Neutrophil (primary cell): ENCODE measurements at regions not wholly inside any gene's neighbourhood (a gene's known extent, or its start where the extent isn't known, plus 50 kb on each side); places are given as distances from the start of the nearest gene placed in this dataset.

Experiments
- H3K27ac ChIP-seq: fragments of 200-600 bp; sonication (generic); 2 replicates; pipeline ENCODE4 v1.5.1; 2016; ENCODE audit warnings: mild to moderate bottlenecking, moderate library complexity
- H3K27me3 ChIP-seq: fragments of 200-600 bp; sonication (generic); 2 replicates; pipeline ENCODE4 v1.6.0; 2016; ENCODE audit warnings: mild to moderate bottlenecking
- H3K36me3 ChIP-seq: fragments of 200-600 bp; sonication (generic); 2 replicates; pipeline ENCODE4 v1.5.1; 2017
- H3K4me1 ChIP-seq, 2 experiments: fragments of 200-600 bp in 1 of 2; sonication (generic) in 1 of 2; 1 replicate in 1 of 2; 2 replicates in 1 of 2; pipeline versions ENCODE4 v1.5.1 to v1.6.1; 2013 to 2016; ENCODE audit warnings: low read depth in 1 of 2, low read length in 1 of 2, mild to moderate bottlenecking in 1 of 2, moderate library complexity in 1 of 2; ENCODE audit not compliant: control insufficient read depth in 1 of 2, insufficient read depth in 1 of 2
- H3K4me3 ChIP-seq, 2 experiments: fragments of 200-600 bp in 1 of 2; sonication (generic) in 1 of 2; 1 replicate in 1 of 2; 2 replicates in 1 of 2; pipeline ENCODE4 v1.5.1; 2013 to 2016; ENCODE audit warnings: low read depth in 1 of 2, low read length in 1 of 2, mild to moderate bottlenecking in 1 of 2, moderate library complexity in 1 of 2
- H3K9me3 ChIP-seq: fragments of 200-600 bp; sonication (generic); 2 replicates; pipeline ENCODE4 v1.5.1; 2016
- CTCF ChIP-seq: fragments of 200-600 bp; sonication (generic); IDR thresholded peaks from 2 replicates; pipeline ENCODE4 v1.5.1; 2016; ENCODE audit warnings: antibody characterized with exemption

- Histone ChIP-seq H3K36me3 (no peaks in the 10 kb centered on the region), H3K4me1 (peaks cover 10% of the 10 kb centered on the region in 2 experiments), H3K9me3 (no peaks in the 10 kb centered on the region), H3K27me3 (peaks cover 7% of the 10 kb centered on the region), H3K4me3 (no peak overlapping the region), H3K27ac (no peak overlapping the region)
- TF ChIP-seq CTCF: no peak
These were observed 205.7 kb downstream of the UACA start for GRCh38 chr15:70557521-70558258.

GRCh38 chr15:70556779-70557178, 206.6 kb downstream of the UACA start:
- no peak overlapping the region for H3K4me3 ChIP-seq
- H3K27ac ChIP-seq: no peak overlapping the region
- no peaks in the 10 kb centered on the region for H3K9me3 ChIP-seq
- H3K27me3 ChIP-seq: peaks cover 7% of the 10 kb centered on the region
- TF ChIP-seq CTCF: no peak
- peaks cover 10% of the 10 kb centered on the region in 2 experiments for H3K4me1 ChIP-seq
- no peaks in the 10 kb centered on the region for H3K36me3 ChIP-seq

- Histone ChIP-seq H3K9me3 (no peaks in the 10 kb centered on the region), H3K4me1 (peaks cover 10% of the 10 kb centered on the region in 2 experiments), H3K36me3 (no peaks in the 10 kb centered on the region), H3K4me3 (no peak overlapping the region), H3K27me3 (peaks cover 7% of the 10 kb centered on the region), H3K27ac (no peak overlapping the region)
- no peak for TF ChIP-seq CTCF
These were observed 207.1 kb downstream of the UACA start for GRCh38 chr15:70556151-70556741.

- Histone ChIP-seq H3K9me3 (no peaks in the 10 kb centered on the region), H3K4me1 (peaks cover 10% of the 10 kb centered on the region in 2 experiments), H3K27me3 (peaks cover 7% of the 10 kb centered on the region), H3K4me3 (no peak overlapping the region), H3K36me3 (no peaks in the 10 kb centered on the region), H3K27ac (no peak overlapping the region)
- no peak for TF ChIP-seq CTCF
These were observed 207.6 kb downstream of the UACA start for GRCh38 chr15:70555713-70556112.

GRCh38 chr15:70547846-70548487, 215.4 kb downstream of the UACA start:
- no peaks in the 10 kb centered on the region for H3K36me3 ChIP-seq
- H3K9me3 ChIP-seq: no peaks in the 10 kb centered on the region
- no peaks in the 10 kb centered on the region for H3K4me1 ChIP-seq
- H3K27ac ChIP-seq: no peak overlapping the region
- H3K4me3 ChIP-seq: no peak overlapping the region
- no peaks in the 10 kb centered on the region for H3K27me3 ChIP-seq
- TF ChIP-seq CTCF: no peak
